ENCODE measurements at regions not wholly inside any gene's neighbourhood (a gene's known extent, or its start where the extent isn't known, plus 50 kb on each side); places are given as distances from the start of the nearest gene placed in this dataset.

GRCh38 chr12:19885093-19885812 is 446.0 kb downstream of the AEBP2 start:
- Histone ChIP-seq H3K27me3 (no peaks in the 10 kb centered on the region), H3K4me1 (peaks cover 0 to 66% (median 51%) of the 10 kb centered on the region in 4 donors), H3K27ac (peak overlapping the region; percentile 61 to 75 (median 69)), H3K4me3 (no peak overlapping the region), H3K36me3 (no peaks in the 10 kb centered on the region), H3K9me3 (no peaks in the 10 kb centered on the region)
- 87 to 90% methylated on average over 8 of the region's 8 CpGs for WGBS, 2 donors
- peak in 2 of 4 donors; percentile 16 to 41 for TF ChIP-seq POLR2AphosphoS5 (IDR thresholded peaks at IDR 0.05)
- no peak for TF ChIP-seq EP300 (IDR thresholded peaks at IDR 0.05)
- no peak for TF ChIP-seq POLR2A (IDR thresholded peaks at IDR 0.05)
- DNase-seq: no peak
- intact Hi-C loops (cut with DNase I): loop anchor here (10.0 kb wide), 1 partner anchor 140 kb away; no protein-coding TSS in a partner anchor

- DNase-seq: no peak
- intact Hi-C loops (cut with DNase I): loop anchor here (10.0 kb wide), 1 partner anchor 141 kb away; no protein-coding TSS in a partner anchor
- no peaks in the 10 kb centered on the region for H3K36me3 ChIP-seq
- no peak for TF ChIP-seq POLR2A (IDR thresholded peaks at IDR 0.05)
- TF ChIP-seq EP300 (IDR thresholded peaks at IDR 0.05): no peak
- TF ChIP-seq POLR2AphosphoS5 (IDR thresholded peaks at IDR 0.05): no peak
- no peak for TF ChIP-seq CTCF (IDR thresholded peaks at IDR 0.05)
- H3K27me3 ChIP-seq: no peaks in the 10 kb centered on the region
- WGBS, 2 donors: 17 to 65% methylated on average over 4 of the region's 4 CpGs
- H3K9me3 ChIP-seq: no peaks in the 10 kb centered on the region
- no peak overlapping the region for H3K4me3 ChIP-seq
- peak overlapping the region; percentile 61 to 75 (median 69) for H3K27ac ChIP-seq
- peaks cover 0 to 58% (median 47%) of the 10 kb centered on the region in 4 donors for H3K4me1 ChIP-seq
Measured at GRCh38 chr12:19886065-19886464, 446.8 kb downstream of the AEBP2 start.

- DNase-seq: no peak
- peak overlapping the region; percentile 61 to 75 (median 69) for H3K27ac ChIP-seq
- intact Hi-C loops (cut with DNase I): loop anchor here (10.0 kb wide), 1 partner anchor 142 kb away; no protein-coding TSS in a partner anchor
- H3K4me3 ChIP-seq: no peak overlapping the region
- H3K4me1 ChIP-seq: peaks cover 0 to 55% (median 45%) of the 10 kb centered on the region in 4 donors
- no peaks in the 10 kb centered on the region for H3K27me3 ChIP-seq
- WGBS, 2 donors: 16 to 55% methylated on average over 5 of the region's 5 CpGs
- no peaks in the 10 kb centered on the region for H3K9me3 ChIP-seq
- no peaks in the 10 kb centered on the region for H3K36me3 ChIP-seq
- TF ChIP-seq CTCF (IDR thresholded peaks at IDR 0.05) (no peak), EP300 (IDR thresholded peaks at IDR 0.05) (peak in 1 of 4 donors; percentile 6)
Measured at GRCh38 chr12:19886639-19887064, 447.4 kb downstream of the AEBP2 start.

GRCh38 chr12:19890024-19890423 is 450.7 kb downstream of the AEBP2 start:
- Histone ChIP-seq H3K4me3 (no peak overlapping the region), H3K9me3 (no peaks in the 10 kb centered on the region), H3K36me3 (no peaks in the 10 kb centered on the region), H3K4me1 (peaks cover 0 to 35% (median 18%) of the 10 kb centered on the region in 4 donors), H3K27ac (no peak overlapping the region), H3K27me3 (no peaks in the 10 kb centered on the region)
- TF ChIP-seq POLR2A (IDR thresholded peaks at IDR 0.05) (no peak), CTCF (IDR thresholded peaks at IDR 0.05) (no peak), EP300 (IDR thresholded peaks at IDR 0.05) (no peak), POLR2AphosphoS5 (IDR thresholded peaks at IDR 0.05) (no peak)
- DNase-seq: no peak
- intact Hi-C loops (cut with DNase I): no loop called here

GRCh38 chr12:19891936-19892591 is 452.8 kb downstream of the AEBP2 start:
- TF ChIP-seq CTCF (IDR thresholded peaks at IDR 0.05): no peak
- no peak for TF ChIP-seq POLR2A (IDR thresholded peaks at IDR 0.05)
- TF ChIP-seq POLR2AphosphoS5 (IDR thresholded peaks at IDR 0.05): no peak
- no peak for TF ChIP-seq EP300 (IDR thresholded peaks at IDR 0.05)
- Histone ChIP-seq H3K9me3 (no peaks in the 10 kb centered on the region), H3K36me3 (no peaks in the 10 kb centered on the region), H3K4me1 (peaks cover 0 to 29% (median 14%) of the 10 kb centered on the region in 4 donors), H3K4me3 (no peak overlapping the region), H3K27me3 (no peaks in the 10 kb centered on the region), H3K27ac (no peak overlapping the region)
- DNase-seq: no peak
- 13 to 66% methylated on average over 4 of the region's 4 CpGs for WGBS, 2 donors
- intact Hi-C loops (cut with DNase I): no loop called here

All from sigmoid colon (tissue), 6 donors.